GM23338 (cell line): ENCODE measurements at regions not wholly inside any gene's neighbourhood (a gene's known extent, or its start where the extent isn't known, plus 50 kb on each side); places are given as distances from the start of the nearest gene placed in this dataset.

Experiments used
- ATAC-seq: fragments of 200-7000 bp; cut with Tn5 transposase; 3 replicates; pipeline ENCODE4 v1.9.1; 2020
- DNase-seq: peaks from one replicate; pipeline ENCODE4 v3.0.0-alpha.2; 2015; ENCODE audit warnings: low spot score
- H2AFZ ChIP-seq: fragments of 200-600 bp; sonication (generic); 2 replicates; pipeline ENCODE4 v1.8.0; 2016; ENCODE audit warnings: antibody characterized with exemption, mild to moderate bottlenecking, moderate library complexity
- H3F3A ChIP-seq: fragments of 200-600 bp; sonication (generic); replicated peaks from 2 replicates; pipeline ENCODE4 v1.8.0; 2017; ENCODE audit warnings: antibody characterized with exemption, mixed run types, low read depth
- H3K27ac ChIP-seq: fragments of 200-600 bp; sonication (generic); 2 replicates; pipeline ENCODE4 v1.6.1; 2016; ENCODE audit warnings: low read depth
- H3K27me3 ChIP-seq: fragments of 200-600 bp; sonication (generic); 2 replicates; pipeline ENCODE4 v1.8.0; 2016; ENCODE audit warnings: mild to moderate bottlenecking, mixed run types, moderate library complexity; ENCODE audit not compliant: insufficient read depth
- H3K36me3 ChIP-seq: fragments of 200-600 bp; sonication (generic); 2 replicates; pipeline ENCODE4 v1.8.0; 2016; ENCODE audit warnings: mild to moderate bottlenecking; ENCODE audit not compliant: insufficient read depth
- H3K4me1 ChIP-seq: fragments of 200-600 bp; sonication (generic); 2 replicates; pipeline ENCODE4 v1.8.0; 2016; ENCODE audit warnings: mild to moderate bottlenecking, moderate library complexity; ENCODE audit not compliant: insufficient read depth
- H3K4me2 ChIP-seq: fragments of 200-600 bp; sonication (generic); 2 replicates; pipeline ENCODE4 v1.7.1; 2017; ENCODE audit warnings: mixed run types
- H3K4me3 ChIP-seq: fragments of 200-600 bp; sonication (generic); 2 replicates; pipeline ENCODE4 v1.6.1; 2016; ENCODE audit warnings: mixed run types
- H3K79me2 ChIP-seq: fragments of 200-600 bp; sonication (generic); replicated peaks from 2 replicates; pipeline ENCODE4 v1.8.0; 2017; ENCODE audit warnings: mild to moderate bottlenecking; ENCODE audit not compliant: insufficient read depth
- H3K9me2 ChIP-seq: fragments of 200-600 bp; sonication (generic); 2 replicates; pipeline ENCODE4 v1.8.0; 2017; ENCODE audit not compliant: insufficient read depth
- H4K20me1 ChIP-seq: fragments of 200-600 bp; sonication (generic); replicated peaks from 2 replicates; pipeline ENCODE4 v1.8.0; 2017; ENCODE audit warnings: mild to moderate bottlenecking; ENCODE audit not compliant: insufficient read depth
- H3K27ac Mint-ChIP-seq: 2 replicates; pipeline ENCODE4 v1.8.0; 2020; ENCODE audit warnings: inconsistent platforms, mild to moderate bottlenecking, moderate library complexity, mixed read lengths
- H3K27me3 Mint-ChIP-seq: 3 replicates; pipeline ENCODE4 v1.8.0; 2022; ENCODE audit warnings: low read depth, mild to moderate bottlenecking, moderate library complexity, mixed read lengths, inconsistent platforms; ENCODE audit not compliant: insufficient read depth, poor library complexity
- H3K36me3 Mint-ChIP-seq: 3 replicates; pipeline ENCODE4 v1.8.0; 2021; ENCODE audit warnings: low read depth, mild to moderate bottlenecking, inconsistent platforms, moderate library complexity, mixed read lengths
- H3K4me1 Mint-ChIP-seq: 3 replicates; pipeline ENCODE4 v1.8.0; 2020; ENCODE audit warnings: mild to moderate bottlenecking, inconsistent platforms, mixed read lengths
- H3K4me3 Mint-ChIP-seq: 3 replicates; pipeline ENCODE4 v1.8.0; 2021; ENCODE audit warnings: moderate library complexity, mild to moderate bottlenecking, inconsistent platforms, mixed read lengths
- H3K9me3 Mint-ChIP-seq: 3 replicates; pipeline ENCODE4 v1.8.0; 2020; ENCODE audit warnings: moderate library complexity, mild to moderate bottlenecking, inconsistent platforms, mixed read lengths
- CREB1 ChIP-seq: fragments of 250-450 bp; sonication (Bioruptor Pico); IDR thresholded peaks from 2 replicates; pipeline ENCODE4 v1.5.0; 2020; ENCODE audit warnings: low read depth, mild to moderate bottlenecking, moderate library complexity
- EZH2 ChIP-seq: fragments of 200-600 bp; sonication (generic); IDR thresholded peaks from one replicate; pipeline ENCODE4 v1.8.0; 2017; ENCODE audit warnings: antibody characterized with exemption, mild to moderate bottlenecking, low read depth; ENCODE audit not compliant: unreplicated experiment
- EZH2phosphoT487 ChIP-seq: fragments of 200-600 bp; sonication (generic); IDR thresholded peaks from one replicate; pipeline ENCODE4 v1.8.1; 2018; ENCODE audit warnings: antibody characterized with exemption; ENCODE audit not compliant: unreplicated experiment
- JUNB ChIP-seq: IDR thresholded peaks from one replicate; pipeline ENCODE4 v1.6.1; 2016; ENCODE audit warnings: antibody characterized with exemption; ENCODE audit not compliant: unreplicated experiment
- NANOG ChIP-seq: IDR thresholded peaks from 2 replicates; pipeline ENCODE4 v1.6.1; 2016; ENCODE audit warnings: antibody characterized with exemption, borderline replicate concordance
- POLR2AphosphoS5 ChIP-seq: IDR thresholded peaks from 2 replicates; pipeline ENCODE4 v1.6.1; 2016; ENCODE audit warnings: antibody characterized with exemption, low read depth
- STAT1 ChIP-seq: IDR thresholded peaks from one replicate; pipeline ENCODE4 v1.6.1; 2016; ENCODE audit warnings: antibody characterized with exemption; ENCODE audit not compliant: unreplicated experiment
- ZNF114 ChIP-seq: fragments of 250-450 bp; sonication (Bioruptor Pico); IDR thresholded peaks from 2 replicates; pipeline ENCODE4 v1.5.0; 2020; ENCODE audit warnings: mild to moderate bottlenecking, moderate library complexity
- ZNF331 ChIP-seq: fragments of 250-450 bp; sonication (Bioruptor Pico); IDR thresholded peaks from 2 replicates; pipeline ENCODE4 v1.5.0; 2020; ENCODE audit warnings: low read depth, mild to moderate bottlenecking, moderate library complexity
- TF ChIP-seq, protein P1 (sequence below): IDR thresholded peaks from one replicate; pipeline ENCODE4 v1.6.1; 2018; ENCODE audit warnings: antibody characterized with exemption; ENCODE audit not compliant: unreplicated experiment
- TF ChIP-seq, protein P2 (sequence below): IDR thresholded peaks from 2 replicates; pipeline ENCODE4 v1.6.1; 2016; ENCODE audit warnings: antibody characterized with exemption
- TF ChIP-seq, protein P3 (sequence below): fragments of 250-450 bp; sonication (Bioruptor Pico); IDR thresholded peaks from 2 replicates; pipeline ENCODE4 v1.5.0; 2020; ENCODE audit warnings: mild to moderate bottlenecking, moderate library complexity
- TF ChIP-seq, protein P4 (sequence below), 2 experiments: fragments of 200-600 bp in 1 of 2; sonication (generic) in 1 of 2; conservative IDR thresholded peaks; 2 replicates each; pipeline versions ENCODE4 v1.5.1 to v1.6.1; 2016 to 2017; ENCODE audit warnings: antibody characterized with exemption in 2 of 2, low read depth in 2 of 2, mild to moderate bottlenecking in 2 of 2, moderate library complexity in 1 of 2

DNA sequence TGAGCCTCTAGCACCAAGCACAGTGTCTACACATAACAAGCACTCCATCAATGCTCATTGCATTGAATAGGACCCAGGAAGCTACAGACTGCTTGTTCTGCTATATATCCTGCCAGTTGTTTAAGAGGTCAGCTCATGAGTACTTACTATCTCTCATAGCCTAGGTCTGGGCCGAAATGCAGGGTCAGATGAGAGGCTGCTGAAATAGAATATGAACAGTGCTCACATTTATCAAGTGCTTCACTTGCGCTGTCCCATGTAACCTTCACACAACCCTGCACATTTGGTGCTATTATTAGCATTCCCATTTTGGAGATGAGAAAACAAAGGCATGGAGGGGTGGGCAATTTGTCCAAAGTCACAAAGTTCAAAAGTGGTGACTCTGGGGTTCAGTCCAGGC is 153.6 kb downstream of the FGF18 start:
- Histone ChIP-seq H3K27me3 (no peaks in the 10 kb centered on the region), H3K36me3 (no peaks in the 10 kb centered on the region), H3K4me3 (no peak overlapping the region), H2AFZ (no peak overlapping the region), H3K79me2 (no peaks in the 10 kb centered on the region), H3K27ac (no peak overlapping the region), H3K4me1 (peaks cover 6% of the 10 kb centered on the region; the same call in 1 of the 2 replicates), H3F3A (no peaks in the 10 kb centered on the region), H4K20me1 (no peaks in the 10 kb centered on the region), H3K4me2 (no peak overlapping the region), H3K9me2 (no peaks in the 10 kb centered on the region)
- Mint-ChIP-seq H3K9me3 (peaks cover 41% of the 10 kb centered on the region), H3K4me1 (peaks cover 13% of the 10 kb centered on the region), H3K27ac (no peak overlapping the region), H3K4me3 (no peak overlapping the region), H3K27me3 (peaks cover 5% of the 10 kb centered on the region), H3K36me3 (peaks cover 20% of the 10 kb centered on the region)
- no peak for ATAC-seq
- no peak for DNase-seq
- TF ChIP-seq STAT1, result no peak
- TF ChIP-seq EZH2, result no peak
- TF ChIP-seq, protein P1, sequence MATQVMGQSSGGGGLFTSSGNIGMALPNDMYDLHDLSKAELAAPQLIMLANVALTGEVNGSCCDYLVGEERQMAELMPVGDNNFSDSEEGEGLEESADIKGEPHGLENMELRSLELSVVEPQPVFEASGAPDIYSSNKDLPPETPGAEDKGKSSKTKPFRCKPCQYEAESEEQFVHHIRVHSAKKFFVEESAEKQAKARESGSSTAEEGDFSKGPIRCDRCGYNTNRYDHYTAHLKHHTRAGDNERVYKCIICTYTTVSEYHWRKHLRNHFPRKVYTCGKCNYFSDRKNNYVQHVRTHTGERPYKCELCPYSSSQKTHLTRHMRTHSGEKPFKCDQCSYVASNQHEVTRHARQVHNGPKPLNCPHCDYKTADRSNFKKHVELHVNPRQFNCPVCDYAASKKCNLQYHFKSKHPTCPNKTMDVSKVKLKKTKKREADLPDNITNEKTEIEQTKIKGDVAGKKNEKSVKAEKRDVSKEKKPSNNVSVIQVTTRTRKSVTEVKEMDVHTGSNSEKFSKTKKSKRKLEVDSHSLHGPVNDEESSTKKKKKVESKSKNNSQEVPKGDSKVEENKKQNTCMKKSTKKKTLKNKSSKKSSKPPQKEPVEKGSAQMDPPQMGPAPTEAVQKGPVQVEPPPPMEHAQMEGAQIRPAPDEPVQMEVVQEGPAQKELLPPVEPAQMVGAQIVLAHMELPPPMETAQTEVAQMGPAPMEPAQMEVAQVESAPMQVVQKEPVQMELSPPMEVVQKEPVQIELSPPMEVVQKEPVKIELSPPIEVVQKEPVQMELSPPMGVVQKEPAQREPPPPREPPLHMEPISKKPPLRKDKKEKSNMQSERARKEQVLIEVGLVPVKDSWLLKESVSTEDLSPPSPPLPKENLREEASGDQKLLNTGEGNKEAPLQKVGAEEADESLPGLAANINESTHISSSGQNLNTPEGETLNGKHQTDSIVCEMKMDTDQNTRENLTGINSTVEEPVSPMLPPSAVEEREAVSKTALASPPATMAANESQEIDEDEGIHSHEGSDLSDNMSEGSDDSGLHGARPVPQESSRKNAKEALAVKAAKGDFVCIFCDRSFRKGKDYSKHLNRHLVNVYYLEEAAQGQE, result no peak
- TF ChIP-seq, protein P2, sequence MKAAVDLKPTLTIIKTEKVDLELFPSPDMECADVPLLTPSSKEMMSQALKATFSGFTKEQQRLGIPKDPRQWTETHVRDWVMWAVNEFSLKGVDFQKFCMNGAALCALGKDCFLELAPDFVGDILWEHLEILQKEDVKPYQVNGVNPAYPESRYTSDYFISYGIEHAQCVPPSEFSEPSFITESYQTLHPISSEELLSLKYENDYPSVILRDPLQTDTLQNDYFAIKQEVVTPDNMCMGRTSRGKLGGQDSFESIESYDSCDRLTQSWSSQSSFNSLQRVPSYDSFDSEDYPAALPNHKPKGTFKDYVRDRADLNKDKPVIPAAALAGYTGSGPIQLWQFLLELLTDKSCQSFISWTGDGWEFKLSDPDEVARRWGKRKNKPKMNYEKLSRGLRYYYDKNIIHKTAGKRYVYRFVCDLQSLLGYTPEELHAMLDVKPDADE, result no peak
- TF ChIP-seq POLR2AphosphoS5, result no peak
- TF ChIP-seq, protein P3, sequence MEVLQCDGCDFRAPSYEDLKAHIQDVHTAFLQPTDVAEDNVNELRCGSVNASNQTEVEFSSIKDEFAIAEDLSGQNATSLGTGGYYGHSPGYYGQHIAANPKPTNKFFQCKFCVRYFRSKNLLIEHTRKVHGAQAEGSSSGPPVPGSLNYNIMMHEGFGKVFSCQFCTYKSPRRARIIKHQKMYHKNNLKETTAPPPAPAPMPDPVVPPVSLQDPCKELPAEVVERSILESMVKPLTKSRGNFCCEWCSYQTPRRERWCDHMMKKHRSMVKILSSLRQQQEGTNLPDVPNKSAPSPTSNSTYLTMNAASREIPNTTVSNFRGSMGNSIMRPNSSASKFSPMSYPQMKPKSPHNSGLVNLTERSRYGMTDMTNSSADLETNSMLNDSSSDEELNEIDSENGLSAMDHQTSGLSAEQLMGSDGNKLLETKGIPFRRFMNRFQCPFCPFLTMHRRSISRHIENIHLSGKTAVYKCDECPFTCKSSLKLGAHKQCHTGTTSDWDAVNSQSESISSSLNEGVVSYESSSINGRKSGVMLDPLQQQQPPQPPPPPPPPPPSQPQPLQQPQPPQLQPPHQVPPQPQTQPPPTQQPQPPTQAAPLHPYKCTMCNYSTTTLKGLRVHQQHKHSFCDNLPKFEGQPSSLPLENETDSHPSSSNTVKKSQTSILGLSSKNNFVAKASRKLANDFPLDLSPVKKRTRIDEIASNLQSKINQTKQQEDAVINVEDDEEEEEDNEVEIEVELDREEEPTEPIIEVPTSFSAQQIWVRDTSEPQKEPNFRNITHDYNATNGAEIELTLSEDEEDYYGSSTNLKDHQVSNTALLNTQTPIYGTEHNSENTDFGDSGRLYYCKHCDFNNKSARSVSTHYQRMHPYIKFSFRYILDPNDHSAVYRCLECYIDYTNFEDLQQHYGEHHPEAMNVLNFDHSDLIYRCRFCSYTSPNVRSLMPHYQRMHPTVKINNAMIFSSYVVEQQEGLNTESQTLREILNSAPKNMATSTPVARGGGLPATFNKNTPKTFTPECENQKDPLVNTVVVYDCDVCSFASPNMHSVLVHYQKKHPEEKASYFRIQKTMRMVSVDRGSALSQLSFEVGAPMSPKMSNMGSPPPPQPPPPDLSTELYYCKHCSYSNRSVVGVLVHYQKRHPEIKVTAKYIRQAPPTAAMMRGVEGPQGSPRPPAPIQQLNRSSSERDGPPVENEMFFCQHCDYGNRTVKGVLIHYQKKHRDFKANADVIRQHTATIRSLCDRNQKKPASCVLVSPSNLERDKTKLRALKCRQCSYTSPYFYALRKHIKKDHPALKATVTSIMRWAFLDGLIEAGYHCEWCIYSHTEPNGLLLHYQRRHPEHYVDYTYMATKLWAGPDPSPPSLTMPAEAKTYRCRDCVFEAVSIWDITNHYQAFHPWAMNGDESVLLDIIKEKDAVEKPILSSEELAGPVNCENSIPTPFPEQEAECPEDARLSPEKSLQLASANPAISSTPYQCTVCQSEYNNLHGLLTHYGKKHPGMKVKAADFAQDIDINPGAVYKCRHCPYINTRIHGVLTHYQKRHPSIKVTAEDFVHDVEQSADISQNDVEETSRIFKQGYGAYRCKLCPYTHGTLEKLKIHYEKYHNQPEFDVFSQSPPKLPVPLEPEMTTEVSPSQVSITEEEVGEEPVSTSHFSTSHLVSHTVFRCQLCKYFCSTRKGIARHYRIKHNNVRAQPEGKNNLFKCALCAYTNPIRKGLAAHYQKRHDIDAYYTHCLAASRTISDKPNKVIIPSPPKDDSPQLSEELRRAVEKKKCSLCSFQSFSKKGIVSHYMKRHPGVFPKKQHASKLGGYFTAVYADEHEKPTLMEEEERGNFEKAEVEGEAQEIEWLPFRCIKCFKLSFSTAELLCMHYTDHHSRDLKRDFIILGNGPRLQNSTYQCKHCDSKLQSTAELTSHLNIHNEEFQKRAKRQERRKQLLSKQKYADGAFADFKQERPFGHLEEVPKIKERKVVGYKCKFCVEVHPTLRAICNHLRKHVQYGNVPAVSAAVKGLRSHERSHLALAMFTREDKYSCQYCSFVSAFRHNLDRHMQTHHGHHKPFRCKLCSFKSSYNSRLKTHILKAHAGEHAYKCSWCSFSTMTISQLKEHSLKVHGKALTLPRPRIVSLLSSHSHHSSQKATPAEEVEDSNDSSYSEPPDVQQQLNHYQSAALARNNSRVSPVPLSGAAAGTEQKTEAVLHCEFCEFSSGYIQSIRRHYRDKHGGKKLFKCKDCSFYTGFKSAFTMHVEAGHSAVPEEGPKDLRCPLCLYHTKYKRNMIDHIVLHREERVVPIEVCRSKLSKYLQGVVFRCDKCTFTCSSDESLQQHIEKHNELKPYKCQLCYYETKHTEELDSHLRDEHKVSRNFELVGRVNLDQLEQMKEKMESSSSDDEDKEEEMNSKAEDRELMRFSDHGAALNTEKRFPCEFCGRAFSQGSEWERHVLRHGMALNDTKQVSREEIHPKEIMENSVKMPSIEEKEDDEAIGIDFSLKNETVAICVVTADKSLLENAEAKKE (CRISPR knock-in tag), result no peak
- no peak for TF ChIP-seq CREB1 (CRISPR knock-in tag)
- no peak for TF ChIP-seq ZNF114 (CRISPR knock-in tag)
- TF ChIP-seq EZH2phosphoT487, result no peak
- TF ChIP-seq NANOG, result no peak
- TF ChIP-seq, protein P4, sequence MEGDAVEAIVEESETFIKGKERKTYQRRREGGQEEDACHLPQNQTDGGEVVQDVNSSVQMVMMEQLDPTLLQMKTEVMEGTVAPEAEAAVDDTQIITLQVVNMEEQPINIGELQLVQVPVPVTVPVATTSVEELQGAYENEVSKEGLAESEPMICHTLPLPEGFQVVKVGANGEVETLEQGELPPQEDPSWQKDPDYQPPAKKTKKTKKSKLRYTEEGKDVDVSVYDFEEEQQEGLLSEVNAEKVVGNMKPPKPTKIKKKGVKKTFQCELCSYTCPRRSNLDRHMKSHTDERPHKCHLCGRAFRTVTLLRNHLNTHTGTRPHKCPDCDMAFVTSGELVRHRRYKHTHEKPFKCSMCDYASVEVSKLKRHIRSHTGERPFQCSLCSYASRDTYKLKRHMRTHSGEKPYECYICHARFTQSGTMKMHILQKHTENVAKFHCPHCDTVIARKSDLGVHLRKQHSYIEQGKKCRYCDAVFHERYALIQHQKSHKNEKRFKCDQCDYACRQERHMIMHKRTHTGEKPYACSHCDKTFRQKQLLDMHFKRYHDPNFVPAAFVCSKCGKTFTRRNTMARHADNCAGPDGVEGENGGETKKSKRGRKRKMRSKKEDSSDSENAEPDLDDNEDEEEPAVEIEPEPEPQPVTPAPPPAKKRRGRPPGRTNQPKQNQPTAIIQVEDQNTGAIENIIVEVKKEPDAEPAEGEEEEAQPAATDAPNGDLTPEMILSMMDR (conservative IDR thresholded peaks at IDR 0.05; ENCODE audit: low read depth in 2 of 2), result no peak
- no peak for TF ChIP-seq JUNB
- no peak for TF ChIP-seq ZNF331 (CRISPR knock-in tag)
